GM21367 (cell line): ENCODE measurements at regions not wholly inside any gene's neighbourhood (a gene's known extent, or its start where the extent isn't known, plus 50 kb on each side); places are given as distances from the start of the nearest gene placed in this dataset.

Experiments used
- ATAC-seq: cut with Tn5 transposase; IDR thresholded peaks from one replicate; pipeline ENCODE4 v1.9.1; 2021; ENCODE audit not compliant: unreplicated experiment

- ATAC-seq: no peak
These were observed 133.8 kb upstream of the KCNH7 start for GRCh38 chr2:162972383-162972782.

GRCh38 chr2:162968306-162968705 lies 129.7 kb upstream of the KCNH7 start:
- ATAC-seq: no peak

GRCh38 chr2:162967811-162968210 lies 129.2 kb upstream of the KCNH7 start:
- ATAC-seq: no peak

- ATAC-seq: no peak
These were observed 128.6 kb upstream of the KCNH7 start for GRCh38 chr2:162967147-162967546.

- ATAC-seq: no peak
These were observed 126.6 kb upstream of the KCNH7 start for GRCh38 chr2:162965191-162965590.

GRCh38 chr2:162964513-162964912 lies 125.9 kb upstream of the KCNH7 start:
- no peak for ATAC-seq

- no peak for ATAC-seq
These were observed 124.6 kb upstream of the KCNH7 start for GRCh38 chr2:162963156-162963555.

GRCh38 chr2:162945785-162946184 lies 107.2 kb upstream of the KCNH7 start:
- ATAC-seq: no peak

GRCh38 chr2:162938387-162938786 lies 99.8 kb upstream of the KCNH7 start:
- ATAC-seq: no peak

- no peak for ATAC-seq
These were observed 95.6 kb upstream of the KCNH7 start for GRCh38 chr2:162934191-162934590.

GRCh38 chr2:162932416-162932815 lies 93.8 kb upstream of the KCNH7 start:
- ATAC-seq: no peak

GRCh38 chr2:162929571-162929970 lies 91.0 kb upstream of the KCNH7 start:
- no peak for ATAC-seq

- no peak for ATAC-seq
These were observed 89.8 kb upstream of the KCNH7 start for GRCh38 chr2:162928356-162928755.

GRCh38 chr2:162926907-162927306 lies 88.3 kb upstream of the KCNH7 start:
- no peak for ATAC-seq

GRCh38 chr2:162926501-162926900 lies 87.9 kb upstream of the KCNH7 start:
- ATAC-seq: no peak

- no peak for ATAC-seq
These were observed 87.0 kb upstream of the KCNH7 start for GRCh38 chr2:162925595-162925994.

GRCh38 chr2:162919111-162919510 lies 80.5 kb upstream of the KCNH7 start:
- ATAC-seq: no peak

- ATAC-seq: no peak
These were observed 79.1 kb upstream of the KCNH7 start for GRCh38 chr2:162917626-162918025.

GRCh38 chr2:162916286-162916801 lies 77.8 kb upstream of the KCNH7 start:
- no peak for ATAC-seq

GRCh38 chr2:162915858-162916257 lies 77.3 kb upstream of the KCNH7 start:
- ATAC-seq: no peak

- ATAC-seq: no peak
These were observed 75.6 kb upstream of the KCNH7 start for GRCh38 chr2:162914161-162914560.

- no peak for ATAC-seq
These were observed 74.2 kb upstream of the KCNH7 start for GRCh38 chr2:162912787-162913186.

- ATAC-seq: no peak
These were observed 70.0 kb upstream of the KCNH7 start for GRCh38 chr2:162908567-162908966.
